SIG-M5 (cell line): ENCODE measurements at regions not wholly inside any gene's neighbourhood (a gene's known extent, or its start where the extent isn't known, plus 50 kb on each side); places are given as distances from the start of the nearest gene placed in this dataset.
"Not testable (repeated sequence)": the region's sequence is repeated elsewhere in the genome, so short reads cannot be mapped to it uniquely, and the experiment has no call there.

ENCODE experiments used
- DNase-seq: peaks from one replicate; lab custom pipeline; 2025; lab: John Stamatoyannopoulos, UW

DNA sequence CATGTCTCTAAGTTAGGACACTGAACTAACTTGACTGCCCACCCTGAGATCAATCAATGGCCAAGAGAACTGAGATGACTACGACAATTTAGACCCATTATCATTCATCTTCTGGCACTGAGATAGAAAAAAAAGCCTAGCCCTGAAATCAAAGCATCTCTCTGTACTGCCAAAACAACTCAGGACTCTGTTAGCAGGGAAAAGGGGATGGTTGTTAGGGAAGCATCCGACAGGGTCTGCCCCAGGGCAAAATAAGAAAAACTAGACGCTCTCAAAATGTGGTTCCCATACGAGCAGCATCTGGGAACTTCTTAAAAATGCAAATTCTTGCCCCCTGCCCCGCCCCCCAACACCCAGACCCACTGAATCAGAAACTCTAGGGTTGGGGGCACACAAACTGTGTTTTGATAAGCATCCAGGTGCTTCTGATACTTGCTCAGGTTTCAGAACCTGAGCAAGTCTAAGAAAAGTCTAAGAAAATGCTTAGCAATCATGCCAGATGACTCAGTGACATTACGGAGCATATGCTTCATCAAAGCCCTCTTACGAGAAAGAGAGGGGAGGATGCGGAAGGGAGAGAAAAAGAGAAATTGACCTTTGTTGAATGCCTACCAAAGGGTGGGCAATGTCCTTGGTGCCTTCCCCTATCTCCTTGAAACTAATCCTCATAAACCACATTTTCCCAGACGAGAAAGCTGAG lies 172.8 kb upstream of the HES1 start:
- DNase-seq = no peak

GRCh38 chr3:193963808-193964516 lies 172.0 kb upstream of the HES1 start:
- DNase-seq = no peak

- no peak for DNase-seq
Observed at GRCh38 chr3:193964517-193964880, 171.4 kb upstream of the HES1 start.

GRCh38 chr3:193968380-193968974 lies 167.5 kb upstream of the HES1 start:
- no peak for DNase-seq

DNA sequence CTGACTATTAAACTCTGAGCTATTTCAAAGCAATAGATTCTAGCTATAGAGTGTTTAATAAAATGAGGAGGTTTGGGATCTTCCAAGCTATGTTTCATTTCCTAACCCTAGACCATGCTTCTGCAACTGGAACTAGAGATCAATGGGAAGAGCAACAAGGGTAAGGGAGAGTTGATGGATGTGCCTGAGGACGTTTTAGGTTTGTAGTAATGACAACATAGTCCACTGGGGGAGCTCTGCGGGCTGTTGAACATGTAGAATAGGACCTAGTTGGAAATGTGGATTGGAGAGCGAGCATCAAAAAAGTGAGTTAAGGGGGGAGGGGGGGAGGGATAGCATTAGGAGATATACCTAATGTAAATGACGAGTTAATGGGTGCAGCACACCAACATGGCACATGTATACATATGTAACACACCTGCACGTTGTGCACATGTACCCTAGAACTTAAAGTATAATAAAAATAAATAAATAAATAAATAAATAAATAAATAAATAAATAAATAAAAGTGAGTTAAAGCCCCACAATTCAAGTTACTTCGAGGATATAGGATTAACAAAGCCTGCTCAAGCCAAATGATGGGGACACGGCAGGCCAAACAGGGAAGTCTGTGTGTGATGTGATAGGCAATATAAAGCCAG lies 165.7 kb upstream of the HES1 start:
- not testable (repeated sequence) for DNase-seq

GRCh38 chr3:193970773-193971206 lies 165.2 kb upstream of the HES1 start:
- no peak for DNase-seq

DNA sequence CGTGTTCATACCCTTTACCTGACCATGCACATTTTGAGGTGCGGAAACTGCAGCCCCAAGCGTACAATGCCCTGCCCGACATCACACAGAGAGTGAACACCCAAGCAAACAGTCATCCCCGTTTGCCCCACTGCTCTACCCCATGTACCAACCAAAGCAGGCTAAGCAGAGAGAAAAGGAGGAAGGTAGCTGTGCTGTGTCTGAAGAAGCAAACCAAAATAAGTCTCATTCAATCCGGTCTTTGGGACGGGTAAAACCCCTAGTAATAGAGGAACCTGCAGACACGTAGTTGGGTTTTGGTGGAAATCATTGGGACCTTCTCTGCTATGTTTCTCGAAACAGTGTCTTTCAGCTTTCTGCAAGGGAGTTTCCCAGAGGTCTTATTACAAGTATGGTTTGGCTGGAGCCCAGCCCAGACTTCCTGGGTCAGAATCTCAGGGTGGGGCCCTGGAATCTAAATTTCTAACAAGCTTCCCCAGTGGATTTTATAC lies 164.6 kb upstream of the HES1 start:
- no peak for DNase-seq

- DNase-seq = no peak
Observed at GRCh38 chr3:193971966-193972365, 164.0 kb upstream of the HES1 start.

DNA sequence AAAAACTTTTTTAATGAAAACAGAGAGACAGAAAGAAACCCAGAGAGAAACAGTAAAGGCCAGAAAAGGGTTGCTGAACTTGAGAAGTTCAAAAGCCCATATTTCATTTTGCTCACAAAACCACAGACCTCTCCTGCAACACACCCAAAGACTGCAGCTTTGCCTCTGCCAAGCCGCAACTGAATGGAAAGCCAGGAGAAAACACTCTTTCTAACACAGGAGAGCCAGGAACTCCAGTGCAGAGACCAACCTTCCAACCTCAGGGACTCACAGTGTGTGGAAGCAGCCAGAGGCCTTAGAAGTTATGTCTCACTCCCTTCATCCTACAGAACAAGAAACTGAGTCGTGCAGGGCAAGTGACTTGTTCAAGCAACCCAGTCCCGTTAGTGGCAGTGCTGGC lies 163.1 kb upstream of the HES1 start:
- no peak for DNase-seq

DNA sequence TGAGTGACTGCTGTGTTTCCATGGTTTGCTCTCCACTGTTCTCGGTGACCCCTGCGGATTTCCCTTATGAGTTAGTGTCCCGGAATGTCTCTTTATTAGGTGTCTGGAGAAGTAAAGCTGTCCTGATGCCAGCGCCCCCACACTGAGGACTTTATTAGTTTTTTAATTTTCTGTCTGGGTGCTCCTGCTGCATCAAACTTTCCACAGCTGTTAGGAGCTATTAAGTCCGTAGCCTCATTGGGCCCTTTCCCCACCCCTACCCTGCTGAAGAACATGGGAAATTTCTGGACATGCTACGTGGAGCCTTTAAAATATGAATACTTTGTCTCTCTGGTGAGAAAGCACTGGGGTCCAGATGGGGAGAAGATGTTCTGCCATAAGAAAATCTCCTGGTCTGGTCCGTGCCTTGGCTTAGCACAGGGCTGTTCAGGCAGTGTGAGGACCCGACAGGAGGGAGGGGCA lies 161.7 kb upstream of the HES1 start:
- no peak for DNase-seq

DNA sequence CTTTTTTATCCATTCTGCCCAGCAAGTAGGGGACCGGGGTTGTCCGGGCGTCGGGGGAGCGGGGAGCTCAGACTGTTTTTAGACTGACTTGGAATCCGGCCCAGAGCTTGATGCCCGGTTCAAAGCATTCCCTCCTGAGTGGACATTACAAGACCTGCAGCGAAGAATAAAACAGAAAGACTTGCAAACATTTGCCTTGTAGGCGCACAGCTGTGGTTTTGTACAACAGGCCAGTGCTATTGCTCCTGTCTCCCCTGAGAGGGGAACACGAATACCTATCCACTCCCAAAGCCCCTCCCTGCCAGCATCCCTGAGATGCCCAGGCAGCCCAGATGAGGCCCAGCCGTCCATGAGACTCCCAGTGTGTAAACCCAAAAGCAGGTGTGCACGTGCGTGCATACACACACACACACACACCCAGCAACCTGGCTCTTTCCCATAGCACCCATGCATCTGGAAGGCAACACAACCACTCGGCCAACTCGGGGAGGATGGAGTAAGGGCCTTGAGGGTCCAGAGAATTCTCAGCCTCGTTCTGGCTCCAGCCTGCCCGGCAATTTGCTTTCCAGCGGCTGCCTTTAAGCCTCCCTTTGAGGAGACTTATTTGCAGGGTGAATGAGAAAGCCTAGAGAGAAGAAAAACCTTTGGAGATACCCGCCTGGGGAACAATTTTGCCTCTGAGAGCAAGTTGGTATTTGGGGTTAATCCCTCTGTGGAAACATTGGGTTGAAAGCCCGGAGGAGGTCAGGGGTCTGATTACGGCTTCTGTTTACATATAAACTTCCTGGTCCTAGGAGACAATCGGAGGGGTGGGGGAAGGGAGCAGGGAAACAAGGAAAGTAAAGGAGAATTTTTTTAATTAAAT lies 161.0 kb upstream of the HES1 start:
- DNase-seq = no peak

DNA sequence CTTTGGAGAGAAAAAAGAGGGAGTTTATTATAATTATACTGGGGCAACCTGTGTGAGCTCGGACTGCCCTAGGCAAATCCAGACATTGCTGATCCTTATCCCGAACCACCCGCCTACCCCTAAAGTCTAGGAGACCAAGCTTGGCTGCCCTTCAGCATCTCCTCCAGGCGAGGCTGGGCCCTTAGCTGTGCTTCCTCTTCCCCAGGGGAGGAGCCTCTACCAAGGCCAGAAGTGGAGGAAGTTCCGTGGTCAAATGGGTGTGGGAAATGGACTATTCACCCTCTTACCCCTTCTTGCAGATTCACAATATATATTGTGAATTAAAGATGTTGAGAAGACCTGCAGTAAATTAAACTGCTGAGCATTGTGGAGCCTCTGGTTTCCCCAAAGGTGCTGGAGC lies 158.3 kb upstream of the HES1 start:
- no peak for DNase-seq

DNA sequence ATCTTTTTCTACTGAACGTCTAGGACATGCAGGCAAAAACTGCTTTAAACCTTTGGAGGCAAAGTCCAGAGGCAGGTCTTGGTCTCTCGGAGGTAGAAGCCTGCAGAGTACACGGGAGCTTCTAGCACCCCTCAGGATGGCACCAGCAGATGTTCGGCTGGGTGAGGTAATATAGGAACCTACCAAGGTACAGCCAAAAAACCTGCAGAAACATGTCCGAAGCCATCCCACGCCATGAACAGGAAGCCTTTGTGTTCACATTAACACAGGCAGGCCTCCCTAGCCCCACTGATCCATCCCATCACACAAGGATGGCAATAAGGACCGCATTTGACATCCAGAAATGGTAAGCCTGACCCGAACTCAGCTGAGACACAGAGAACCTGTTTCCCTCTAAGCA lies 157.9 kb upstream of the HES1 start:
- DNase-seq = no peak

GRCh38 chr3:193978486-193978885 lies 157.5 kb upstream of the HES1 start:
- DNase-seq = no peak

- DNase-seq = no peak
Observed at GRCh38 chr3:193980326-193980725, 155.6 kb upstream of the HES1 start.

GRCh38 chr3:193980905-193981304 lies 155.0 kb upstream of the HES1 start:
- DNase-seq = no peak

GRCh38 chr3:193981504-193981903 lies 154.4 kb upstream of the HES1 start:
- DNase-seq = no peak

DNA sequence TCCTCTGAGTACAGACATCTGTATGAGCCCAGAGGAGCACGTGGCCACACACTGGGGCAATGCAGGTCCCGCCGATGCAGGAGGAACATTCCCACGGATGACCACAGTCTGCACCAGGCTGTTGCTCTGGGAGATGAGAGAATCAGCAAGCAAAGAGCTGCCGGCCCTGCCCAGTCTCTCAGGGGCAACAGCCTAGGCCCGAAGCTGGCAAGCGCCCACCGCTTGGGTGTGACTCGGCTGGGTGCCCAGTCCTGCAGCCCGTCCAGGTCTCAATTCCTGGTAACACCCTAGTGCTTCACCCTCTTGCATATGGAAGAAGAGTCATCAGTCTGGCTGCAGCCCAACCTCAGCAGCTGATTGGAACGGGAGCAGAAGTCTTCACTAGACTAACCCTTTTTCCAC lies 153.7 kb upstream of the HES1 start:
- no peak for DNase-seq

DNA sequence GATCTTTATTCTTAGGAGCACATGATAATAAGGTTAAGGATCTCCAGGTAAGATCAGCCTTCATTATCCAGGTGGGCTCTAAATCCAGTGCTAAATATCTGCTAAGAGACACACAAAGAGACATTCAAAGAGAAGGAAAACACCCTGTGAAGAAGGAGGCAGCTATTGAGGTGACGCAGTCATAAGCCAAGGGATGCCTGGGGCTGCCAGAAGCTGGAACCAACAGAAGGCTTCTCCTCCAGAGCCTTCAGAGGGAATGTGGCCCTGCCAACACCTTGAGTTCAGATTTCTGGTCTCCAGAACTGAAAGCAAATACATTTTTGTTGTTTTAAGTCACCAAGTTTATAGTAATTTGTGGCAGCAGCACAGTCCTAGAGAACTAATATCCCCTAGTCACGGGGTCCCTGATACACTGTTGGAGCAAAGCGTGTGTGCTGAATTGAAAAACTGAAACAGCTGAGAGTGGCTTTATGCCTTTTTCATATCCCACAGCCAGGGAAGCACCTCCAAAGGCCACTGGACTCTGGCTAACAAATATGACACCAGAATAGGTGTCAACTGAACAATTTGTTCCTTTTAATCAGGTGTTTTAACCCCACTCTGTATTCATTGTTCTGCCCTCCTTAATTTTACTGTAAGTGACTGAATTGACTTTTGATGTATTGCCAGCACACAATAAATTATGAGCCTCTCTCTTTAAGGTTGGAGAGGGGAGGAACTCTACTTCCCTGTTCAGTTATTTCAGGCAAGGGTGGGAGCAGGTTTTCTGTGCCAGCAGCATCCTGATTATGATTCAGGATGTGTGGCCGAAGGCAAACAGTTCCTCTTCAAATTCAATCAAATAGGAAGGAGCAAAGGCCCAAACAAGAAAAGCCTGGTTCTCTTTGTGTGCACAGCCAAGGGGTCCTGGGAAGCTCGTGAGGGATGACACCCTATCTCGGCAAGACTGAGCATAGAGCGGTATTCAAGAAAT lies 151.8 kb upstream of the HES1 start:
- DNase-seq = no peak

DNA sequence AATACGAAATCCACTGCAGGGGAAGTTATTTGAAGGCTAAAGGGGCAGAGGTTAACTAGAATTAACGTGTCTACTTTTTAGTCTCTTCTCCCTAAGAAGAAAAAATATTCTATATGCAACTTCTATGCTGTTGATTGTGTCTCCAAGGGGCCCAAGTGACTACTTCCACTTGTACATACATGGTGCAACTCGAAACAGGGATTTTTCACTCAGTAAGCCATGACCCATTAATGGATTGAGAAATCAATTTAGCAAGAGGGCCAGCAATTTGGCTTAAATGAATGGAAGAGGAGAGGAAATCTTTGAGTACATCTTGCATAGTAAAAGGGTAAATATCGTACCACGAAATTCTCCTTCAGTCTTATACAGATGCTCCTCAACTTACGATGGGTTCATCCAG lies 151.1 kb upstream of the HES1 start:
- DNase-seq = no peak

- DNase-seq = no peak
Observed at GRCh38 chr3:193987186-193987585, 148.8 kb upstream of the HES1 start.
